ENCODE measurements at regions not wholly inside any gene's neighbourhood (a gene's known extent, or its start where the extent isn't known, plus 50 kb on each side); places are given as distances from the start of the nearest gene placed in this dataset.
A peak's percentile ranks its signal among the peaks of the same experiment; 100 is the strongest.
"Not testable (repeated sequence)": the region's sequence is repeated elsewhere in the genome, so short reads cannot be mapped to it uniquely, and the experiment has no call there.

GRCh38 chr16:87096746-87097333, 220.4 kb downstream of the C16orf95 start:
- no peak for DNase-seq

DNA sequence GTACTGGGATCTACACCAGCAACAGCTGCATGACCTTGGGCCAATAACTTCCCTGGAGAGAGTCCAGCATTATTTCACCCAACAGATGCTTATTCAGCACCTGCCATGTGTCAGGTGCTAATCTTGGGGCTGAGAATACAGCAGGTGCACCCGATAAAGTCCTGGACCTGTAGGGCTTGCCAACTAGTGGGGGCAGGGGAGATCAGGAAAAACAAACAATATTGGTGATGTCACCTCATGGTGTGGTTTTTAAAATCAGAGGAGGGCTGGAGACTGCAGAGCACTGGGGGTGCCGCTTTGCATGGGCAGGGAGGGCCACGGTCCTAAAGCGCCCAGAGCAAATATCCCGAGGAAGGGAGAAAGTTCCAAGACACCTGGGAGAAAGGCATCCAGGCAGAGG, 218.8 kb downstream of the C16orf95 start:
- DNase-seq = no peak

- DNase-seq = peak; percentile 87
These were observed 218.0 kb downstream of the C16orf95 start for GRCh38 chr16:87098976-87099720.

GRCh38 chr16:87100306-87101058, 216.7 kb downstream of the C16orf95 start:
- DNase-seq = no peak

DNA sequence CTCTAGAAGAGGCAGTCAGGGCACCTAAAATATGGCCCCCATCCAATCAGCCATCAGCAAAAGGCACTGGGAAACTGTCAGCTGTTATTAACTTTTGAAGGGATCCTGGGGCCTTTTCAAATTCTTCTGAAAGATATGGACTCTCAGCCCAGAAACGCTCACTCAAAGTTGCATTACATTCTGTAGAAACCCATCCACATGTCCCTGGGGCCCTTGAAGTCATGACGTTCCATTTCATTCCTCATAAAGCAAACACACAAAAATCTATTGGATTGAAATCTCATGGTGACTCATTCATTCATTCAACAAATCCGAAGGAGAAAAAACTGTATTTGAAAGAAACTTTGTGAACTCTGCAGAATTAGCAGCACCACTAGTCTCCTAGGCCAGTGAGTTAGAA, 215.3 kb downstream of the C16orf95 start:
- DNase-seq = no peak

GRCh38 chr16:87107201-87107600, 210.0 kb downstream of the C16orf95 start:
- no peak for DNase-seq

DNA sequence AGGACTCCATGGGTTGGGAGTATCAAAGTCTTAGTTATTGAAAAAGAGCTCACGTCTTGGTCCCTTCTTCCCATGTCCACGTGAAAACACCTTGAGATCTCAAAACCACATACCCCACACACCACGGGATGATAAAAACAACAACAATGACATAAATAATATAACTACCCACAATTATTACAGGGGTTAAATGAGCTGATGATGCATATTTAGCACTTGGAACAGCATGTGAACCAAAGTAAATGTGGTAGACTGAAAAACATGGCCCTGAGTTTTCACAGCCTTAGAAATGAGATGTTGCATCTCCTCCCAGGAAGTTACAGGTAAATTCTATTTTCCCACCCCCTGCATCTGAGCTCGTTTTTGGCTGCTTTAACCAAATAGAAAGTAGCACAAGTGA, 208.9 kb downstream of the C16orf95 start:
- DNase-seq = no peak

GRCh38 chr16:87108941-87109340, 208.3 kb downstream of the C16orf95 start:
- DNase-seq = no peak

GRCh38 chr16:87114832-87115231, 202.4 kb downstream of the C16orf95 start:
- DNase-seq = no peak

DNA sequence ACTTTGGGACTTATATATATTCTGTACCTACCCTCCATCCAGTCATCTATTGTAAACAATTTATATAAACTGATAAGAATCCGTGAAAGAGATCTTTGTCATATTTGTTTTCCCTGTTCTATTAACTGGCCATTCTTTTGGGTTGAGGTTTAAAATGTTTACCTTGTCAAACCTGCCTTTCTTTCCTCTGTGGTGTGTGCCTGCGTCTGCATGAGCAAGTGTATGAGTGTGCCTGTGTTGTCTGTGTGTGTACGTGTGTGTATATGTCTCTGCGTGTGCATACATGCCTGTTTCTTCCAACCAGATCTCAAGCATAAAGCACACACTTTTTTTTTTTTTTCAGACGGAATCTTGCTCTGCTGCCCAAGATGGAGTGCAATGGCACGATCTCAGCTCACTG, 201.5 kb downstream of the C16orf95 start:
- no peak for DNase-seq

GRCh38 chr16:87117936-87118335, 199.3 kb downstream of the C16orf95 start:
- no peak for DNase-seq

GRCh38 chr16:87119168-87119567, 198.0 kb downstream of the C16orf95 start:
- DNase-seq = no peak

DNA sequence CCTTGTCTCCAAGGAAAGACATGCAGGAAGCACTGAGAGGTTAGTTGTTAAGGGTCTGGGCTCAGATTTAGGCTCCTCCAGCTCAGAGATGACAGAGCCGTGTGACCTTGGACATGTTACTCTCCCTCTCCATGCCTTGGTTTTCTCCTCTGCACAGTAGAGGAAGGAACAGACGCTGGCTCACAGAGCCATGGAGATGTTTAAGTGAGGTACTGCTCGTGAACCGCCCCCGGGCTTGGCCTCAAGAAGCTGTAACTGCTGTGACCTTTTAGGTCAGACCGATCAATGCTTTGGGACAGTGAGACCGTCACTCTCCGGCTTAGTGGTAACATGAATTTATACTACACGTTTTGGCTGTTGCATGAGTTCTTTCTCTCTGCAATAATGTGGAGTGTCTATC, 197.4 kb downstream of the C16orf95 start:
- no peak for DNase-seq

GRCh38 chr16:87121816-87122215, 195.4 kb downstream of the C16orf95 start:
- no peak for DNase-seq

- DNase-seq = no peak
These were observed 193.7 kb downstream of the C16orf95 start for GRCh38 chr16:87123356-87124001.

DNA sequence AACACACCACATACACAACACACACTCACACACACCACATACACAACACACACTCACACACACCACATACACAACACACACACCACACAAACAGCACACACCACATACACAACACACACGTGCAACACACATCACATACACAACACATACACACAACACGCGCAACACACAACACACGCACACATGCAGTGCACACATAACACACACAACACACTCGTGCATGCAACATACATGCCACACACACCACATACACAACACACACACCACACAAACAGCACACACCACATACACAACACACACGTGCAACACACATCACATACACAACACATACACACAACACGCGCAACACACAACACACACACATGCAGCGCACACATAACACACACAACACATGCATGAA, 192.8 kb downstream of the C16orf95 start:
- DNase-seq = not testable (repeated sequence)

- DNase-seq = no peak
These were observed 191.7 kb downstream of the C16orf95 start for GRCh38 chr16:87125206-87126155.

DNA sequence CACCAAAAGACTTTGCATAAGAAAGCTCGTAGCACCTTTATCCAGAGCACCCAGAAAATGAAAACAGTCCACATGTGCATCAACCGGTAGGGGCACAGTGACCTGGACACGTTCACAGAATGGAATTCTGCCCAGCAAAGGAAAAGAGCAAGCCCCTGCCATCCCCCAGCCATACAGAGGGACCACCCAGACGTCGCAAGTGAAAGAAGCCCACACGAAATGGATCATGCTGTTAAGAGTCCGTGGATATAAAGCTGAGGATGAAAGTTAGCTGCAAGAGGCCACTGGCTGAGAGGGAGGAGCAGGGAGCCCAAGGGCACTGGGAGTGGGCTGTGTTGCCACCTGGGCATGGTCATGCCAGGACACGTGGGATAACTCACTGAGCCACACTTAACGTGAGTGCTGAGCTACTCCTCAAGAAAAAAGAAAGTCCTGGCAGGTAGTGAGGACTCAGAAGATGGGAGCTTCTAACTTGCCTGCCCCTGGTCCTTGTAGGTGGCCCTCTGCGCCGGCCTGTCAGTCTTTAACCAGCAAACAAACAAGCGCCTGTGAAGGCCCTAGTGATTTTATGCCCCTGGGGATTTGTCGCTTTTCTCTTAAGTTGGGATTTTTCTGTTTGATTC, 190.7 kb downstream of the C16orf95 start:
- no peak for DNase-seq

- peak; percentile 85 for DNase-seq
These were observed 190.0 kb downstream of the C16orf95 start for GRCh38 chr16:87127061-87127765.

- no peak for DNase-seq
These were observed 189.4 kb downstream of the C16orf95 start for GRCh38 chr16:87127766-87128147.

Data from renal pelvis (tissue), 1 donor.